ENCODE measurements at regions not wholly inside any gene's neighbourhood (a gene's known extent, or its start where the extent isn't known, plus 50 kb on each side); places are given as distances from the start of the nearest gene placed in this dataset.

GRCh38 chr5:89934069-89934468 is 475.5 kb downstream of the CETN3 start:
- TF ChIP-seq CTCF (IDR thresholded peaks at IDR 0.05), result no peak
- no peak for TF ChIP-seq POLR2A (IDR thresholded peaks at IDR 0.05)
- TF ChIP-seq POLR2AphosphoS5 (IDR thresholded peaks at IDR 0.05), result no peak
- TF ChIP-seq EP300 (IDR thresholded peaks at IDR 0.05), result no peak
